Nucleus accumbens (tissue), 56 donors: ENCODE measurements at regions not wholly inside any gene's neighbourhood (a gene's known extent, or its start where the extent isn't known, plus 50 kb on each side); places are given as distances from the start of the nearest gene placed in this dataset.
"Not testable (repeated sequence)": the region's sequence is repeated elsewhere in the genome, so short reads cannot be mapped to it uniquely, and the experiment has no call there.

Source experiments
- DNase-seq, 56 donors: peaks; one replicate each; lab custom pipeline; 2025; lab: John Stamatoyannopoulos, UW

GRCh38 chr14:80304125-80304766, 92.9 kb upstream of the DIO2 start:
- DNase-seq: no peak

GRCh38 chr14:80300351-80300750, 89.0 kb upstream of the DIO2 start:
- no peak for DNase-seq

DNA sequence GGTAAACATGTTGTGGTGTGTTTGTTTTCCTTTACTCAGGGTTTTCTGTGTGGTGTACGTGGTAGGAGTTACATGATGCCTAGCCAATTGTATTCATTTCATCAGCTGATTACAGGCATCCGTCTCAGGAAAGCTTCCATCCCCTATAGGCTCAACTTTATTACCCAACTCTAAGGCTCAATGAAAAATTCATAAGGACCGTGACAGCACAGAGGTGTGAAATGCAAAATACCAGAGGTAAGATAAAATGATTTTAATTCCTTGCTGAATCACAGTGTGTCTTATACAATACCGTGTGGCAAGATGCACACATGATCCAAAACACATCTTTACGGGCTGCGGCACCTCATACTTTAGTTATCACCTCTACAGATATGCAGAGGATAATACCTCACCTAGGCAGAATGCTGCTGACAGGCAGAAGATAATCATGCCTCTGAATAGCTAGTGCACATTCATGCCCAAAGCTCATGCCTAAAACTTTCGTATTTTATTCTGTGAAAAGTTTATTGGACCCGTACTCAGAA, 87.2 kb upstream of the DIO2 start:
- no peak for DNase-seq

GRCh38 chr14:80291101-80291500, 79.8 kb upstream of the DIO2 start:
- DNase-seq: no peak

DNA sequence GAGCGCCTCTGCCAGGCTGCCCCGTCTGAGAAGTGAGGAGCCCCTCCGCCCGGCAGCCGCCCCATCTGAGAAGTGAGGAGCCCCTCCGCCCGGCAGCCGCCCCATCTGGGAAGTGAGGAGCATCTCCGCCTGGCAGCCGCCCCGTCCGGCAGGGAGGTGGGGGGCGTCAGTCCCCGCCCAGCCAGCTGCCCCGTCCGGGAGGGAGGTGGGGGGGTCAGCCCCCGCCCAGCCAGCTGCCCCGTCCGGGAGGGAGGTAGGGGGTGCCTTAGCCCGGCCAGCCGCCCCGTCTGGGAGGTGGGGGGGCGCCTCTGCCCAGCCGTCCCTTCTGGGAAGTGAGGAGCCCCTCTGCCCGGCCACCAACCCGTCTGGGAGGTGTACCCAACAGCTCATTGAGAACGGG, 75.4 kb upstream of the DIO2 start:
- not testable (repeated sequence) for DNase-seq

GRCh38 chr14:80278293-80279023, 67.2 kb upstream of the DIO2 start:
- DNase-seq: no peak

DNA sequence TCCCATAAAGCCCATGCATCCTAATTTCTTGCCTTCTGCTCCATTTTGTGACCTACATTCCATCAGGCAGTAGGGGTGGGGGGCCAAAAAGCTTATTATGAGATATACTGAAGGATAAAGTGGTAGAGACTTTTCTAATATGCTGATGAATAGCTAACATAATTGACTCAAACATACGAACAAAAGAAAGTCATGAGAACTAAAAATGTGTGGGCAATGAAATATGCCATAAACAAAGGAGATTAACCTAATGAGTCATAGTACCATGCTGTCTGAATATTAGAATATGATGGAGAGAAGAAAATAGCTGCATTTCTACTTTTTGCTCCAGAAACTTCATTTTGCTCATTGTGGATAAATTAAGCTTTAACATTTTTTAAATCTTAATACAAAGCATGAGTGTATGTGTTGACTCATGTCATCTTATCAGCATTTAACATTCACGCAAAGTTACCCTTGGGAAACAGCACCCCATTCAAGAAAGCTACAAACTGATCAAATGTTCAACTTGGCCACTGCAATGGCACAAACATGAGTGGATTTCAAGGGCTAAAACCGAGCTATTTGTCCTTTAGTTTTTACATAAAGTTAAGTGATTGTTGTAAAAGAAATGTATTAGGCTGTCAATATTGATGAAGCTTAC, 64.0 kb upstream of the DIO2 start:
- DNase-seq: peak in 3 of 56 donors; percentile 1 to 6 (median 1)

GRCh38 chr14:80274310-80274709, 63.0 kb upstream of the DIO2 start:
- DNase-seq: not testable (repeated sequence)

GRCh38 chr14:80271389-80271788, 60.1 kb upstream of the DIO2 start:
- no peak for DNase-seq

GRCh38 chr14:80269353-80269925, 58.1 kb upstream of the DIO2 start:
- no peak for DNase-seq

- no peak for DNase-seq
Observed at GRCh38 chr14:80266930-80267329, 55.6 kb upstream of the DIO2 start.

DNA sequence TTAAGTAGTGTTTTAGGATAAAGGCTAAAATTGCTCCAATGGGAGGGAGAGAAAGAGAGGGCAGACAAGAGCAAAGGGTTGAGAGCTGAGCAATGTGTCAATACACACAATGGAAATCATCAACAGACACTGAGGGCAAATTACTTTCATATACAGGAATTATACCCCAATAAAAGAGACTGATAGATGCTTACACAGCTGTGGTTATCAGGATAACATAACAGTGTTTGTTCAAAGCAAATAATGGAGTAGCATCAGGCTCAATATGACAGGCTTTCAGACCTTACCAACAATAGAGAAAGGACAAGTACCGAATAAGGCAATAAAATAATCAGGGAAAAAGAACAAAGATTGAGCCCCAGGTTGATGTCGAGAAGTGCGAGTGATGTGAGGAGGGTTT, 53.4 kb upstream of the DIO2 start:
- no peak for DNase-seq
